Thyroid gland (tissue), 4 donors: ENCODE measurements at regions not wholly inside any gene's neighbourhood (a gene's known extent, or its start where the extent isn't known, plus 50 kb on each side); places are given as distances from the start of the nearest gene placed in this dataset.

Source experiments
- CTCF ChIP-seq, 6 experiments: fragments of 200-600 bp in 3 of 6; fragments of 450-650 bp in 3 of 6; sonication (generic) in 3 of 6; IDR thresholded peaks; one replicate each; pipeline ENCODE4 v1.5.1; 2016 to 2019; ENCODE audit warnings: antibody characterized with exemption in 6 of 6, mild to moderate bottlenecking in 2 of 6, inconsistent platforms in 1 of 6, moderate library complexity in 1 of 6
- POLR2A ChIP-seq, 2 donors: fragments of 450-650 bp; IDR thresholded peaks; one replicate each; pipeline ENCODE4 v1.6.1; 2017; ENCODE audit warnings: antibody characterized with exemption in 2 of 2, mild to moderate bottlenecking in 2 of 2, moderate library complexity in 1 of 2

- TF ChIP-seq CTCF (IDR thresholded peaks at IDR 0.05) (no peak), POLR2A (IDR thresholded peaks at IDR 0.05) (no peak)
Observed at GRCh38 chr7:63887031-63887430, 111.6 kb upstream of the ZNF722 start.
